ENCODE measurements at regions not wholly inside any gene's neighbourhood (a gene's known extent, or its start where the extent isn't known, plus 50 kb on each side); places are given as distances from the start of the nearest gene placed in this dataset.
"Not testable (repeated sequence)": the region's sequence is repeated elsewhere in the genome, so short reads cannot be mapped to it uniquely, and the experiment has no call there.

DNA sequence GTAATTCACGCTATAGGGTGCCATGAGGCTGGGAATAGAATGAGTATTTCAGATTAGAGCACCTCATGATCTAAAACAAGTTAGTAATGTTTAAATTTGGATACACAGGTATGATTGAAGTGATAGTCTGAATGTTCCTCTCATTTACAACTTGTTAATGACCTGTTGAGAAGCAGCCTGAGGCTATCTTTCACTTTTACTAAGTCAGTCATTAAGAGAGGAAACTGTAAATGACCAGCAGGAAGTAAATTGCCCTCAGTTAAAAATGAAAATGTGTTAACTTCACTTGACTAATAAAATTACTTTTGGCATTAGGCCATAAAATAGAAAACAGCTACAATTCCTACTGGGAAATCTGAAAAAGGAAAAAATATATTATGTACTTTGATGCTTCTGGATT, 1042.0 kb downstream of the DNAJB9 start:
- intact Hi-C loops (cut with DNase I; ENCODE audit: low total_unique reads), result no loop called here
- in situ Hi-C loops (cut with MboI; ENCODE audit: low sequenced_read_pairs in 4 of 4), result no loop called here
- Histone ChIP-seq H3K27me3 (no peaks in the 10 kb centered on the region), H3K4me3 (no peak overlapping the region), H3K4me1 (no peaks in the 10 kb centered on the region), H3K36me3 (no peaks in the 10 kb centered on the region), H3K27ac (no peak overlapping the region), H3K9me3 (peaks cover 0 to 2% (median 0%) of the 10 kb centered on the region in 3 donors)
- DNase-seq (no peak), ATAC-seq (no peak)
- TF ChIP-seq CTCF (IDR thresholded peaks at IDR 0.05 in 4 of 5, conservative IDR thresholded peaks at IDR 0.05 in 1 of 5) (no peak), POLR2A (IDR thresholded peaks at IDR 0.05) (no peak)

- DNase-seq (no peak), ATAC-seq (no peak)
- in situ Hi-C loops (cut with MboI; ENCODE audit: low sequenced_read_pairs in 4 of 4) (no loop called here), intact Hi-C loops (cut with DNase I; ENCODE audit: low total_unique reads) (no loop called here)
- Histone ChIP-seq H3K27ac (no peak overlapping the region), H3K27me3 (no peaks in the 10 kb centered on the region), H3K4me1 (no peaks in the 10 kb centered on the region), H3K36me3 (no peaks in the 10 kb centered on the region), H3K9me3 (peaks cover 0 to 3% (median 0%) of the 10 kb centered on the region in 3 donors), H3K4me3 (no peak overlapping the region)
- no peak for TF ChIP-seq POLR2A (IDR thresholded peaks at IDR 0.05)
- no peak for TF ChIP-seq CTCF (IDR thresholded peaks at IDR 0.05 in 4 of 5, conservative IDR thresholded peaks at IDR 0.05 in 1 of 5)
Measured at GRCh38 chr7:109616551-109617069, 1046.9 kb downstream of the DNAJB9 start.

GRCh38 chr7:109622320-109622719, 1052.6 kb downstream of the DNAJB9 start:
- no peak for DNase-seq
- H3K9me3 ChIP-seq, result no peaks in the 10 kb centered on the region
- no peak overlapping the region for H3K4me3 ChIP-seq
- no peaks in the 10 kb centered on the region for H3K27me3 ChIP-seq
- no peak for TF ChIP-seq CTCF (IDR thresholded peaks at IDR 0.05 in 4 of 5, conservative IDR thresholded peaks at IDR 0.05 in 1 of 5)
- no peak for TF ChIP-seq POLR2A (IDR thresholded peaks at IDR 0.05)
- no peak for ATAC-seq
- H3K27ac ChIP-seq, result no peak overlapping the region
- no peaks in the 10 kb centered on the region for H3K36me3 ChIP-seq
- in situ Hi-C loops (cut with MboI; ENCODE audit: low sequenced_read_pairs in 4 of 4) (no loop called here), intact Hi-C loops (cut with DNase I; ENCODE audit: low total_unique reads) (no loop called here)
- H3K4me1 ChIP-seq, result no peaks in the 10 kb centered on the region

DNA sequence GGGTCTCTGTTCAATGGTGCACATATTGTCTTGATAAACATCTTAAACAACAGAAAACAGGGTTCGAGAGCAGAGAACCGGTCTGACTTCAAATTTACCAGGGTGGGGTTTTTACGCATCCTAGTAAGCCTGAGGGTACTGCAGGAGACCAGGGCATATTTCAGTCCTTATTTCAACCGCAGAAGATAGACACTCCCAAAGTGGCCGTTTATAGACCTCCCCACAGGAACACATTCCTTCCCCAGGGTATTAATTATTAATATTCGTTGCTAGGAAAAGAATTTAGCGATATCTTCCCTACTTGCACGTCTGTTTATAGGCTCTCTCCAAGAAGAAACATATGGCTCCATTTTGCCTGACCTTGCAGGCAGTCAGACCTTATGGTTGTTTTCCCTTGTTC, 1063.2 kb downstream of the DNAJB9 start:
- H3K4me3 ChIP-seq; H3K27me3 ChIP-seq; intact Hi-C loops (cut with DNase I; ENCODE audit: low total_unique reads); ATAC-seq; DNase-seq; H3K36me3 ChIP-seq; H3K9me3 ChIP-seq; H3K27ac ChIP-seq; H3K4me1 ChIP-seq; in situ Hi-C loops (cut with MboI; ENCODE audit: low sequenced_read_pairs in 4 of 4): not testable (repeated sequence)

DNA sequence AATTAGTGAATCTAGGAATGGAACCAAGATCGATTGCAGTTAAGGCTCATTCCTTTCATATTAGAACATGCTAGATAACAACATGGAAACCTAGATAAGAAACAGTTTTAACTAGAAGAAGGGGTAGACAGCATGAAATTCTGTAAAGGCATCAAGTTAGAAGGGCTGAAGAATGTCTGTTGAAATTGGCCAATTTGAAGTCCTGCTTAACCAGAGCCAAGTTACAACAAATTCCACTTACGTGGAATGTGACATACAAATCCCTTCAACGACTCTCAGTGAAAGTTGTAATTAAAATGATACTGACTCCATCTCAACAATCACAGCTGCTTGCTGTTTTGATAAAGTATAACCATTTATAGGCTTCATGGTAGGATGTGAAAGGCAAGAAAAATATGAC, 1065.7 kb downstream of the DNAJB9 start:
- in situ Hi-C loops (cut with MboI; ENCODE audit: low sequenced_read_pairs in 4 of 4), result no loop called here
- H3K36me3 ChIP-seq, result no peaks in the 10 kb centered on the region
- ATAC-seq, result no peak
- intact Hi-C loops (cut with DNase I; ENCODE audit: low total_unique reads), result no loop called here
- H3K27ac ChIP-seq, result no peak overlapping the region
- H3K27me3 ChIP-seq, result no peaks in the 10 kb centered on the region
- no peak overlapping the region for H3K4me3 ChIP-seq
- no peak for DNase-seq
- H3K9me3 ChIP-seq, result no peaks in the 10 kb centered on the region
- H3K4me1 ChIP-seq, result no peaks in the 10 kb centered on the region
- TF ChIP-seq POLR2A (IDR thresholded peaks at IDR 0.05) (no peak), CTCF (IDR thresholded peaks at IDR 0.05 in 4 of 5, conservative IDR thresholded peaks at IDR 0.05 in 1 of 5) (no peak)
